GM21717 (cell line): ENCODE measurements at regions not wholly inside any gene's neighbourhood (a gene's known extent, or its start where the extent isn't known, plus 50 kb on each side); places are given as distances from the start of the nearest gene placed in this dataset.

ENCODE experiments used
- ATAC-seq: cut with Tn5 transposase; IDR thresholded peaks from one replicate; pipeline ENCODE4 v1.9.1; 2021; ENCODE audit warnings: mild to moderate bottlenecking, moderate library complexity; ENCODE audit not compliant: unreplicated experiment

GRCh38 chr7:136051203-136051928 is 74.2 kb upstream of the MTPN start:
- ATAC-seq, result no peak

- no peak for ATAC-seq
Observed at GRCh38 chr7:136050462-136050847, 73.3 kb upstream of the MTPN start.

GRCh38 chr7:136049818-136050461 is 72.8 kb upstream of the MTPN start:
- ATAC-seq, result no peak

GRCh38 chr7:136049117-136049516 is 72.0 kb upstream of the MTPN start:
- no peak for ATAC-seq

- ATAC-seq, result no peak
Observed at GRCh38 chr7:136046548-136046947, 69.4 kb upstream of the MTPN start.

GRCh38 chr7:136045992-136046391 is 68.8 kb upstream of the MTPN start:
- ATAC-seq, result no peak

GRCh38 chr7:136045181-136045580 is 68.0 kb upstream of the MTPN start:
- no peak for ATAC-seq

- no peak for ATAC-seq
Observed at GRCh38 chr7:136039577-136040345, 62.6 kb upstream of the MTPN start.

- ATAC-seq, result no peak
Observed at GRCh38 chr7:136036336-136036735, 59.2 kb upstream of the MTPN start.

- ATAC-seq, result no peak
Observed at GRCh38 chr7:136034132-136034531, 57.0 kb upstream of the MTPN start.

GRCh38 chr7:136033413-136034031 is 56.4 kb upstream of the MTPN start:
- no peak for ATAC-seq

- peak; percentile 87 for ATAC-seq
Observed at GRCh38 chr7:136030867-136031318, 53.7 kb upstream of the MTPN start.

- no peak for ATAC-seq
Observed at GRCh38 chr7:136030330-136030729, 53.2 kb upstream of the MTPN start.

GRCh38 chr7:136027160-136027559 is 50.0 kb upstream of the MTPN start:
- ATAC-seq, result no peak
